Cardiac fibroblast (primary cell): ENCODE measurements at regions not wholly inside any gene's neighbourhood (a gene's known extent, or its start where the extent isn't known, plus 50 kb on each side); places are given as distances from the start of the nearest gene placed in this dataset.
A peak's percentile ranks its signal among the peaks of the same experiment; 100 is the strongest.
"Not testable (repeated sequence)": the region's sequence is repeated elsewhere in the genome, so short reads cannot be mapped to it uniquely, and the experiment has no call there.

Source experiments
- DNase-seq, 2 donors: peaks; one replicate each; pipeline versions ENCODE4 v3.0.0 to v3.0.0-alpha.2; 2010; ENCODE audit warnings: low read depth in 2 of 2
- H3K4me3 ChIP-seq, 2 donors: replicated peaks in 1 of 2; 1 replicate in 1 of 2; 2 replicates in 1 of 2; pipeline ENCODE4 v1.5.1; 2011; ENCODE audit warnings: low read depth in 2 of 2, low read length in 2 of 2, mild to moderate bottlenecking in 2 of 2, moderate library complexity in 1 of 2
- CTCF ChIP-seq: IDR thresholded peaks from one replicate; pipeline ENCODE4 v1.5.1; 2011; ENCODE audit warnings: low read depth, mild to moderate bottlenecking, low read length, inconsistent platforms

- DNase-seq, result no peak
- H3K4me3 ChIP-seq, result no peak overlapping the region
- no peak for TF ChIP-seq CTCF
These were observed 248.6 kb downstream of the SP3 start for GRCh38 chr2:173716458-173717052.

- H3K4me3 ChIP-seq, result no peak overlapping the region
- DNase-seq, result no peak
- no peak for TF ChIP-seq CTCF
These were observed 245.7 kb downstream of the SP3 start for GRCh38 chr2:173719471-173719870.

- TF ChIP-seq CTCF, result peak; percentile 33
- H3K4me3 ChIP-seq, result no peak overlapping the region
- peak; percentile 58 to 61 for DNase-seq
These were observed 244.9 kb downstream of the SP3 start for GRCh38 chr2:173720306-173720705.

GRCh38 chr2:173734797-173735196 lies 230.4 kb downstream of the SP3 start:
- H3K4me3 ChIP-seq, result no peak overlapping the region
- DNase-seq, result no peak
- no peak for TF ChIP-seq CTCF

GRCh38 chr2:173737954-173738575 lies 227.1 kb downstream of the SP3 start:
- H3K4me3 ChIP-seq, DNase-seq: not testable (repeated sequence)

- TF ChIP-seq CTCF, result no peak
- no peak overlapping the region for H3K4me3 ChIP-seq
- DNase-seq, result no peak
These were observed 226.2 kb downstream of the SP3 start for GRCh38 chr2:173739006-173739405.

GRCh38 chr2:173740639-173741038 lies 224.5 kb downstream of the SP3 start:
- no peak for DNase-seq
- TF ChIP-seq CTCF, result no peak
- no peak overlapping the region for H3K4me3 ChIP-seq
